HEK293T (cell line): ENCODE measurements at regions not wholly inside any gene's neighbourhood (a gene's known extent, or its start where the extent isn't known, plus 50 kb on each side); places are given as distances from the start of the nearest gene placed in this dataset.

ENCODE experiments used
- ARNT ChIP-seq: fragments of 450-650 bp; IDR thresholded peaks from 2 replicates; pipeline ENCODE4 v1.6.1; 2017; ENCODE audit warnings: mild to moderate bottlenecking
- BHLHE40 ChIP-seq: fragments of 450-650 bp; IDR thresholded peaks from 2 replicates; pipeline ENCODE4 v1.6.1; 2016; ENCODE audit warnings: mild to moderate bottlenecking, moderate library complexity, borderline replicate concordance
- CTBP1 ChIP-seq: fragments of 450-650 bp; IDR thresholded peaks from 2 replicates; pipeline ENCODE4 v1.6.1; 2016; ENCODE audit warnings: borderline replicate concordance
- ELF4 ChIP-seq: fragments of 450-650 bp; IDR thresholded peaks from 2 replicates; pipeline ENCODE4 v1.6.1; 2017; ENCODE audit warnings: antibody characterized with exemption
- FOXA1 ChIP-seq: fragments of 450-650 bp; IDR thresholded peaks from 2 replicates; pipeline ENCODE4 v1.6.1; 2016; ENCODE audit warnings: mild to moderate bottlenecking
- FOXK2 ChIP-seq: fragments of 450-650 bp; IDR thresholded peaks from 2 replicates; pipeline ENCODE4 v1.6.1; 2016; ENCODE audit warnings: mild to moderate bottlenecking
- FOXM1 ChIP-seq: fragments of 450-650 bp; IDR thresholded peaks from 2 replicates; pipeline ENCODE4 v1.6.1; 2017; ENCODE audit warnings: mild to moderate bottlenecking, borderline replicate concordance
- HDGF ChIP-seq: fragments of 450-650 bp; IDR thresholded peaks from 2 replicates; pipeline ENCODE4 v1.6.1; 2017; ENCODE audit warnings: antibody characterized with exemption, borderline replicate concordance
- L3MBTL2 ChIP-seq: fragments of 450-650 bp; conservative IDR thresholded peaks from 2 replicates; pipeline ENCODE4 v1.6.1; 2016; ENCODE audit warnings: mild to moderate bottlenecking
- NFRKB ChIP-seq: fragments of 450-650 bp; IDR thresholded peaks from 2 replicates; pipeline ENCODE4 v1.6.1; 2016; ENCODE audit warnings: mild to moderate bottlenecking, moderate library complexity
- PKNOX1 ChIP-seq: fragments of 450-650 bp; IDR thresholded peaks from 2 replicates; pipeline ENCODE4 v1.6.1; 2016
- SP1 ChIP-seq: fragments of 450-650 bp; IDR thresholded peaks from 2 replicates; pipeline ENCODE4 v1.6.1; 2017
- SUZ12 ChIP-seq: fragments of 450-650 bp; IDR thresholded peaks from 2 replicates; pipeline ENCODE4 v1.6.1; 2016; ENCODE audit warnings: mild to moderate bottlenecking
- TARDBP ChIP-seq: fragments of 450-650 bp; IDR thresholded peaks from 2 replicates; pipeline ENCODE4 v1.6.1; 2016

- no peak for TF ChIP-seq L3MBTL2
- no peak for TF ChIP-seq HDGF
- no peak for TF ChIP-seq ARNT
- no peak for TF ChIP-seq FOXK2
- no peak for TF ChIP-seq FOXA1
- TF ChIP-seq ELF4, result no peak
- TF ChIP-seq SUZ12, result no peak
- no peak for TF ChIP-seq TARDBP
- TF ChIP-seq PKNOX1, result no peak
- no peak for TF ChIP-seq BHLHE40
- no peak for TF ChIP-seq CTBP1
- TF ChIP-seq SP1, result no peak
- TF ChIP-seq FOXM1, result no peak
- no peak for TF ChIP-seq NFRKB
Measured at GRCh38 chr12:34105392-34105933, 83.2 kb downstream of the ALG10 start.
